ENCODE measurements at regions not wholly inside any gene's neighbourhood (a gene's known extent, or its start where the extent isn't known, plus 50 kb on each side); places are given as distances from the start of the nearest gene placed in this dataset.
A peak's percentile ranks its signal among the peaks of the same experiment; 100 is the strongest.
"Not testable (repeated sequence)": the region's sequence is repeated elsewhere in the genome, so short reads cannot be mapped to it uniquely, and the experiment has no call there.

DNA sequence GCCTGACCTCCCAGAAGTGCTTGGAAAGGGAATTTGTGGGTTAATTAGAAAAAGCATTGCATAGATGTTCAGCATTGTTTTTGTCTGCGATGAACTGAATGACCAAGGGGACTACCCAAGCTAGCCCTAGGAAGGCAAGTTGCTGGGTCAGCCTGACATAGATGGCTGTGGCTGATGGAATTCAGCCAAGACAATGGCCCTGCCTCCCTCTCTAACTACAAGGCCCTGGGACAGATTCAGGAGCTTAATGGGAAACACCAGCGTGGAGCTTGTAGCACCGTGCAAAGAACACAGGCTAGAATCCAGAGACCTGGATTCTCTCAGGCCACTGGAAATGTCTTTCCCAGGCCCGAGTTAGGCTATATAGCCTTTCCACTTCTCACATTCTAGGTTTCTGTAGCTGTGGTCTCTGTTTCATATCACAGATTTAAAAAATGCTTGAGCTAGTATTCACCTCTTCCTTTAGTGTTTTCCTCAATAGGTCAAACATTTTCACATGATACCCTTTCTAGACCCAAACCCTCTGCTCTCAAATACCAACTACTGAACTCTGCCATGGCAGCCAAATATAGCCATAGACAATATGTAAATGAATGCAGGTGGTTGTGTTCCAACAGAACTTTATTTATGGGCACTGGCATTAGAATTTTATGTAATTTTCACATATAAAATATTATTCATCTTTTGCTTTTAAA, 294.3 kb upstream of the MEX3C start:
- TF ChIP-seq, protein P1, sequence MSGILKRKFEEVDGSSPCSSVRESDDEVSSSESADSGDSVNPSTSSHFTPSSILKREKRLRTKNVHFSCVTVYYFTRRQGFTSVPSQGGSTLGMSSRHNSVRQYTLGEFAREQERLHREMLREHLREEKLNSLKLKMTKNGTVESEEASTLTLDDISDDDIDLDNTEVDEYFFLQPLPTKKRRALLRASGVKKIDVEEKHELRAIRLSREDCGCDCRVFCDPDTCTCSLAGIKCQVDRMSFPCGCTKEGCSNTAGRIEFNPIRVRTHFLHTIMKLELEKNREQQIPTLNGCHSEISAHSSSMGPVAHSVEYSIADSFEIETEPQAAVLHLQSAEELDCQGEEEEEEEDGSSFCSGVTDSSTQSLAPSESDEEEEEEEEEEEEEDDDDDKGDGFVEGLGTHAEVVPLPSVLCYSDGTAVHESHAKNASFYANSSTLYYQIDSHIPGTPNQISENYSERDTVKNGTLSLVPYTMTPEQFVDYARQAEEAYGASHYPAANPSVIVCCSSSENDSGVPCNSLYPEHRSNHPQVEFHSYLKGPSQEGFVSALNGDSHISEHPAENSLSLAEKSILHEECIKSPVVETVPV (CRISPR knock-in tag; IDR thresholded peaks at IDR 0.05) = no peak
- TF ChIP-seq ESRRG (CRISPR knock-in tag; IDR thresholded peaks at IDR 0.05) (no peak), ZFP3 (CRISPR knock-in tag; IDR thresholded peaks at IDR 0.05) (no peak), PPARA (CRISPR knock-in tag; IDR thresholded peaks at IDR 0.05; ENCODE audit: borderline replicate concordance) (no peak), ZC3H10 (CRISPR knock-in tag; IDR thresholded peaks at IDR 0.05) (no peak), TOX (CRISPR knock-in tag; IDR thresholded peaks at IDR 0.05; ENCODE audit: borderline replicate concordance) (no peak), TCF4 (CRISPR knock-in tag; IDR thresholded peaks at IDR 0.05; ENCODE audit: borderline replicate concordance) (no peak)
- ATAC-seq = no peak

DNA sequence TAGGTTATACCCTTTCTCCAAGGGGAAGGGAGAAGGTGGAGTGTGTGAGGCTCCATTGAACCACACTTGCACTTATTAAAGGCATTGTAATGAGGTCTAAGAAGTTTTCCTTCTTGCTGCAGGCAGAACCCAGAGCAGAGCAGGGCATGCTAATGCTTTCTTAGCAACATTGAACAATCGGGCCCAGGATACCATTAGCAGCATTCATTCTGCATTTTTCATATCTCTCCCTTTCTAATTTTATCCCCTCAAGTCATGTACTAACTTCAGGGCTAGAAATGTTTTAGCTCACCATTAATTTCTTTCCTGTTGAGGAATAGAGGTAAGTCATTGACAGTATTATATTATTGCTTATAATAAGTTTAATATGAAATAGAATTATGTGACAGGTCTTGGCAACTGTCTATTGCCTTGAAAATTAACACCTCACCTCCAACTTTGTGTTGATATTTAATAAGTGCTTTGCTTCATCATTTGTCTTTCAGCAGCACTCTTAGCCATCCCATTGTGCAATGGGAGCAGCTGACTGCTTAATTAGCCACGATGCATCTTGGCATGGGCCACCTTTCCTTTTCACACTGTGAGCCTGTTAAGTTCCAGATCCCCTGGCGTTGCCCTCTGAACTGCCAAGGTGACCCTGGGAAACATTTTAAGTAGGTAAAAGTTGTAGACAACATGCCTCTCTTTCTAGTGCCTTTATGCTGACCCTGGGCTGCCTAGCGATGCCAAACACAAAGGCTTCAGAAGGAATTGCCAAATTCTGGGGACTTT, 300.8 kb upstream of the MEX3C start:
- no peak for ATAC-seq
- no peak for TF ChIP-seq ESRRG (CRISPR knock-in tag; IDR thresholded peaks at IDR 0.05)

DNA sequence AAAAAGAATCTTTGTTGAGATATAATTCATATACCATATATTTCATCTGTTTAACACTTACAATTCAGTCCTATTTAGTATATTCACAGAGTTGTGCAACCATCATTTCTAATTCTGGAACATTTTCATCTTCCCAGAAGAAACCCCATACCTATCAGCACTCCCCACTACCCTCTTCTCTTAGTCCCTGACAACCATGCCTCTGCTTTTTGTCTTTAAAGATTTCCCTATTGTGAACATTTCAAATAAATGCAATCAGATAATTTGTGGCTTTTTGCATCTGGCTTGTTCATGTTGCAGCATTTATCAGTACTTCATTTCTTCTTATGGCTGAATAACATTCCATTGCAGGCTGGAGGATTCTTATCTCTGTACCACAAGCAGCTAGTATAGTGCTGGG, 305.9 kb upstream of the MEX3C start:
- no peak for ATAC-seq
- TF ChIP-seq ISL1 (CRISPR knock-in tag; IDR thresholded peaks at IDR 0.05) (peak; percentile 63; the same call in 1 of the 2 replicates), ZNF8 (CRISPR knock-in tag; IDR thresholded peaks at IDR 0.05) (no peak), ZFP3 (CRISPR knock-in tag; IDR thresholded peaks at IDR 0.05) (no peak), TOX (CRISPR knock-in tag; IDR thresholded peaks at IDR 0.05; ENCODE audit: borderline replicate concordance) (no peak)

DNA sequence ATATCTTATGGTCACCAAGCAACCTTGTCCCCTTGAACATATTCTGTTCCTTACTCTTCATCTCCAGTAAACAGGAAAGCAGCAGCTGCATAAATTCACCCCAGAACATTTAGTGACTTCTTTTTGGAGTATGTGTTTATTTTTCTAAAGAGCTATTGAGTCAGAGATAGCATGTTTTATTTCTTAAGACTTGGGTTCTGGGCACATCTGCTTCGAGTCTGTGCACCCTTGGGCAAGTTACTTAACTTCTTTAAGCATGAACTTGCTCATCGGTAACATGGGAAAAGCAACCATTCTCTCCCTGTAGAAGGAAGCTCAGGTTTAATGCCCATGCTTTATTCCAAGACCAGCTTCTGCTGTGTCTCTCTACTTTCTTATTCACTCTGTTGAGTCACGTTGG, 309.3 kb upstream of the MEX3C start:
- TF ChIP-seq ZC3H10 (CRISPR knock-in tag; IDR thresholded peaks at IDR 0.05) = no peak
- no peak for ATAC-seq

DNA sequence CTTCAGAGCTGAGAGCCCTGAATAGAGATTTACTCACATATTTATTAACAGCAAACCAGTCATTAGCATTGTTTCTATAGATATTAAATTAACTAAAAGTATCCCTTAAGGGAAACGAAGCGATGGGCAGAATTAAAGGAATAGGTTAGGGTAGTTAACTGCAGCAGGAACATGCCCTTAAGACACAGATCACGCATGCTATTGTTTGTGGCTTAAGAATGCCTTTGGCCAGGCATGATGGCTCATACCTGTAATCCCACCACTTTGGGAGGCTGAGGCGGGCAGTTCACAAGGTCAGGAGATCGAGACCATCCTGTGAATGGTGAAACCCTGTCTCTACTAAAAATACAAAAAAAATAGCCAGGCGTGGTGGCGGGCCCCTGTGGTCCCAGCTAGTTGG, 310.9 kb upstream of the MEX3C start:
- ATAC-seq = not testable (repeated sequence)

DNA sequence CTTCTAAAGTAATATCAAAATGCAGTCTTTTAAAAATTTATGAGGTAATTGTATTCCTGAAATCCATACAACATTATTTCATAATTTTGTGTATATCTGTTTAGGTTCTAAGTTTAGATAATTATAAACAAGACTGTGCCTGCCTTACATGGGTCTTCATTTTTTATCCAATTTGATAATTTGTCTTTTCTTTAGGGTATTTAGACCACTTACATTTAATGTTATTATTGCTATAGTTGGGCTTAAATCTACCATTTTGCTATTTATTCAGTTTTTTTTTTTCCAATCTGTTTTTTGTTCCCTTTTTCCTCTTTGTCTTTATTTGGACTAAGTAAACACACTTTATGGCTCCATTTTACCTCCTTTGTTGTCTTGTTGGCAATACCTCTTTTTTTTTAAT, 312.5 kb upstream of the MEX3C start:
- ATAC-seq = no peak
- TF ChIP-seq ZFP30 (CRISPR knock-in tag; IDR thresholded peaks at IDR 0.05) (no peak), ZNF8 (CRISPR knock-in tag; IDR thresholded peaks at IDR 0.05) (no peak), TCF4 (CRISPR knock-in tag; IDR thresholded peaks at IDR 0.05; ENCODE audit: borderline replicate concordance) (no peak), TOX (CRISPR knock-in tag; IDR thresholded peaks at IDR 0.05; ENCODE audit: borderline replicate concordance) (no peak), ZNF70 (CRISPR knock-in tag; IDR thresholded peaks at IDR 0.05) (no peak), ISL1 (CRISPR knock-in tag; IDR thresholded peaks at IDR 0.05) (no peak)
- TF ChIP-seq, protein P2, sequence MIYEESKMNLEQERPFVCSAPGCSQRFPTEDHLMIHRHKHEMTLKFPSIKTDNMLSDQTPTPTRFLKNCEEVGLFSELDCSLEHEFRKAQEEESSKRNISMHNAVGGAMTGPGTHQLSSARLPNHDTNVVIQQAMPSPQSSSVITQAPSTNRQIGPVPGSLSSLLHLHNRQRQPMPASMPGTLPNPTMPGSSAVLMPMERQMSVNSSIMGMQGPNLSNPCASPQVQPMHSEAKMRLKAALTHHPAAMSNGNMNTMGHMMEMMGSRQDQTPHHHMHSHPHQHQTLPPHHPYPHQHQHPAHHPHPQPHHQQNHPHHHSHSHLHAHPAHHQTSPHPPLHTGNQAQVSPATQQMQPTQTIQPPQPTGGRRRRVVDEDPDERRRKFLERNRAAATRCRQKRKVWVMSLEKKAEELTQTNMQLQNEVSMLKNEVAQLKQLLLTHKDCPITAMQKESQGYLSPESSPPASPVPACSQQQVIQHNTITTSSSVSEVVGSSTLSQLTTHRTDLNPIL (CRISPR knock-in tag; IDR thresholded peaks at IDR 0.05; ENCODE audit: low read depth) = no peak
- TF ChIP-seq, protein P3, sequence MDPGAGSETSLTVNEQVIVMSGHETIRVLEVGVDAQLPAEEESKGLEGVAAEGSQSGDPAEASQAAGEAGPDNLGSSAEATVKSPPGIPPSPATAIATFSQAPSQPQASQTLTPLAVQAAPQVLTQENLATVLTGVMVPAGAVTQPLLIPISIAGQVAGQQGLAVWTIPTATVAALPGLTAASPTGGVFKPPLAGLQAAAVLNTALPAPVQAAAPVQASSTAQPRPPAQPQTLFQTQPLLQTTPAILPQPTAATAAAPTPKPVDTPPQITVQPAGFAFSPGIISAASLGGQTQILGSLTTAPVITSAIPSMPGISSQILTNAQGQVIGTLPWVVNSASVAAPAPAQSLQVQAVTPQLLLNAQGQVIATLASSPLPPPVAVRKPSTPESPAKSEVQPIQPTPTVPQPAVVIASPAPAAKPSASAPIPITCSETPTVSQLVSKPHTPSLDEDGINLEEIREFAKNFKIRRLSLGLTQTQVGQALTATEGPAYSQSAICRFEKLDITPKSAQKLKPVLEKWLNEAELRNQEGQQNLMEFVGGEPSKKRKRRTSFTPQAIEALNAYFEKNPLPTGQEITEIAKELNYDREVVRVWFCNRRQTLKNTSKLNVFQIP (CRISPR knock-in tag; IDR thresholded peaks at IDR 0.05; ENCODE audit: borderline replicate concordance, low read depth) = no peak

DNA sequence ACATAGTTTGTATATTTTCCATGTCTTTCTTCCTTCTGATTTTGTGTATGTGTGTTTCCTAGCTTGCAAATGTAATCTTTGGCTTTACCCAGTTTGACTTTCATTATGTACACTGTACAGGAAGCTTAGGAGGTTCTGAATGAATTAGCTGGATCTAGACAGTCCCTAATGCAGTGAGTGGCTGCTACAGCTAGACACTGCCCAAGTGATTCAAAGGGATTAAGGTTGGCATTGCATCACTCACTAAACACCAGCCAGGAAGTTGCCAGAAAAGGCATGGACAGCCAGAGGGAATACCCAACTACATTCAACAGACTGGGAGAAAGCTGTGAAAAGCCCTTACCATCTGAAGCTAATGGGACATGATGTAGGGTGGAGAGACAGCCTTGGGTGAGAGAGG, 316.0 kb upstream of the MEX3C start:
- TF ChIP-seq, protein P4, sequence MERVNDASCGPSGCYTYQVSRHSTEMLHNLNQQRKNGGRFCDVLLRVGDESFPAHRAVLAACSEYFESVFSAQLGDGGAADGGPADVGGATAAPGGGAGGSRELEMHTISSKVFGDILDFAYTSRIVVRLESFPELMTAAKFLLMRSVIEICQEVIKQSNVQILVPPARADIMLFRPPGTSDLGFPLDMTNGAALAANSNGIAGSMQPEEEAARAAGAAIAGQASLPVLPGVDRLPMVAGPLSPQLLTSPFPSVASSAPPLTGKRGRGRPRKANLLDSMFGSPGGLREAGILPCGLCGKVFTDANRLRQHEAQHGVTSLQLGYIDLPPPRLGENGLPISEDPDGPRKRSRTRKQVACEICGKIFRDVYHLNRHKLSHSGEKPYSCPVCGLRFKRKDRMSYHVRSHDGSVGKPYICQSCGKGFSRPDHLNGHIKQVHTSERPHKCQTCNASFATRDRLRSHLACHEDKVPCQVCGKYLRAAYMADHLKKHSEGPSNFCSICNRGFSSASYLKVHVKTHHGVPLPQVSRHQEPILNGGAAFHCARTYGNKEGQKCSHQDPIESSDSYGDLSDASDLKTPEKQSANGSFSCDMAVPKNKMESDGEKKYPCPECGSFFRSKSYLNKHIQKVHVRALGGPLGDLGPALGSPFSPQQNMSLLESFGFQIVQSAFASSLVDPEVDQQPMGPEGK (CRISPR knock-in tag; IDR thresholded peaks at IDR 0.05; ENCODE audit: borderline replicate concordance) = no peak
- TF ChIP-seq TOX (CRISPR knock-in tag; IDR thresholded peaks at IDR 0.05; ENCODE audit: borderline replicate concordance) = no peak
- no peak for TF ChIP-seq ZNF8 (CRISPR knock-in tag; IDR thresholded peaks at IDR 0.05)
- no peak for TF ChIP-seq OSR1 (CRISPR knock-in tag; IDR thresholded peaks at IDR 0.05)
- TF ChIP-seq ZFP3 (CRISPR knock-in tag; IDR thresholded peaks at IDR 0.05) = no peak
- no peak for TF ChIP-seq ZC3H10 (CRISPR knock-in tag; IDR thresholded peaks at IDR 0.05)
- no peak for ATAC-seq

Data from SK-N-SH treated with all-trans-retinoic acid at 6 μM for 48 hours (cell line).